ENCODE measurements at regions not wholly inside any gene's neighbourhood (a gene's known extent, or its start where the extent isn't known, plus 50 kb on each side); places are given as distances from the start of the nearest gene placed in this dataset.

- no peak overlapping the region for H2AFZ ChIP-seq (replicated peaks)
Measured at GRCh38 chr5:109256486-109256885, 153.3 kb downstream of the PJA2 start.

GRCh38 chr5:109254511-109254910, 155.3 kb downstream of the PJA2 start:
- Histone ChIP-seq H2AFZ (replicated peaks) (peak overlapping the region; percentile 22), H4K20me1 (ENCODE audit: low read depth) (no peaks in the 10 kb centered on the region)
- no peaks in the 10 kb centered on the region for H3K4me1 Mint-ChIP-seq

More at GRCh38 chr5:109256486-109256885, 153.3 kb downstream of the PJA2 start:
- no peak overlapping the region for H3K4me3 Mint-ChIP-seq
- no peaks in the 10 kb centered on the region for H3K4me1 Mint-ChIP-seq
- Histone ChIP-seq H3K9me3 (ENCODE audit: low read depth) (no peaks in the 10 kb centered on the region), H3K27ac (no peak overlapping the region), H3K9ac (no peak overlapping the region), H3K27me3 (no peaks in the 10 kb centered on the region), H3F3A (ENCODE audit: low read depth) (no peaks in the 10 kb centered on the region), H3K4me3 (no peak overlapping the region), H4K20me1 (ENCODE audit: low read depth) (no peaks in the 10 kb centered on the region), H3K79me2 (ENCODE audit: low read depth) (no peaks in the 10 kb centered on the region), H3K4me2 (no peak overlapping the region), H3K36me3 (no peaks in the 10 kb centered on the region), H3K4me1 (no peaks in the 10 kb centered on the region)
- DNase-seq (ENCODE audit: low spot score): no peak
- no peak overlapping the region for H3K27ac Mint-ChIP-seq
- peaks cover 2% of the 10 kb centered on the region for H3K9me3 Mint-ChIP-seq
- no peak for TF ChIP-seq EZH2 (IDR thresholded peaks at IDR 0.05)
- no peak for TF ChIP-seq EZH2phosphoT487 (IDR thresholded peaks at IDR 0.05)
- TF ChIP-seq CTCF (IDR thresholded peaks at IDR 0.05): no peak
- no peaks in the 10 kb centered on the region for H3K27me3 Mint-ChIP-seq (ENCODE audit: insufficient read depth, low read depth)
- no peaks in the 10 kb centered on the region for H3K36me3 Mint-ChIP-seq

GRCh38 chr5:109253262-109253661, 156.5 kb downstream of the PJA2 start:
- no peak overlapping the region for H3K27ac Mint-ChIP-seq
- Histone ChIP-seq H3K4me3 (no peak overlapping the region), H3K27ac (no peak overlapping the region), H4K20me1 (ENCODE audit: low read depth) (no peaks in the 10 kb centered on the region), H3K4me1 (no peaks in the 10 kb centered on the region), H3K79me2 (ENCODE audit: low read depth) (no peaks in the 10 kb centered on the region), H2AFZ (replicated peaks) (no peak overlapping the region), H3K9ac (no peak overlapping the region), H3K27me3 (no peaks in the 10 kb centered on the region), H3F3A (ENCODE audit: low read depth) (no peaks in the 10 kb centered on the region), H3K4me2 (no peak overlapping the region), H3K9me3 (ENCODE audit: low read depth) (no peaks in the 10 kb centered on the region), H3K36me3 (no peaks in the 10 kb centered on the region)
- H3K4me3 Mint-ChIP-seq: no peak overlapping the region
- no peak for DNase-seq (ENCODE audit: low spot score)
- no peaks in the 10 kb centered on the region for H3K9me3 Mint-ChIP-seq
- no peaks in the 10 kb centered on the region for H3K4me1 Mint-ChIP-seq
- H3K36me3 Mint-ChIP-seq: no peaks in the 10 kb centered on the region
- TF ChIP-seq CTCF (IDR thresholded peaks at IDR 0.05) (no peak), EZH2phosphoT487 (IDR thresholded peaks at IDR 0.05) (no peak)
- peaks cover 8% of the 10 kb centered on the region for H3K27me3 Mint-ChIP-seq (ENCODE audit: insufficient read depth, low read depth)

More at GRCh38 chr5:109254511-109254910, 155.3 kb downstream of the PJA2 start:
- H3K4me3 ChIP-seq: no peak overlapping the region
- Mint-ChIP-seq H3K27me3 (ENCODE audit: insufficient read depth, low read depth) (peaks cover 4% of the 10 kb centered on the region), H3K27ac (no peak overlapping the region), H3K4me3 (no peak overlapping the region), H3K36me3 (no peaks in the 10 kb centered on the region), H3K9me3 (peaks cover 2% of the 10 kb centered on the region)
- no peak for TF ChIP-seq EZH2 (IDR thresholded peaks at IDR 0.05)
- TF ChIP-seq CTCF (IDR thresholded peaks at IDR 0.05): no peak
- TF ChIP-seq EZH2phosphoT487 (IDR thresholded peaks at IDR 0.05): no peak
- H3K79me2 ChIP-seq (ENCODE audit: low read depth): no peaks in the 10 kb centered on the region
- no peaks in the 10 kb centered on the region for H3K36me3 ChIP-seq
- no peaks in the 10 kb centered on the region for H3K27me3 ChIP-seq
- H3F3A ChIP-seq (ENCODE audit: low read depth): no peaks in the 10 kb centered on the region
- no peak overlapping the region for H3K4me2 ChIP-seq
- H3K4me1 ChIP-seq: no peaks in the 10 kb centered on the region
- no peak overlapping the region for H3K9ac ChIP-seq
- no peak for DNase-seq (ENCODE audit: low spot score)
- H3K27ac ChIP-seq: no peak overlapping the region
- H3K9me3 ChIP-seq (ENCODE audit: low read depth): no peaks in the 10 kb centered on the region

Data from neural progenitor cell (in vitro differentiated cells).